GM21529 (cell line): ENCODE measurements at regions not wholly inside any gene's neighbourhood (a gene's known extent, or its start where the extent isn't known, plus 50 kb on each side); places are given as distances from the start of the nearest gene placed in this dataset.

ENCODE experiments used
- ATAC-seq: cut with Tn5 transposase; IDR thresholded peaks from one replicate; pipeline ENCODE4 v1.9.1; 2021; ENCODE audit not compliant: unreplicated experiment

GRCh38 chr12:41936333-41936732 is 208.3 kb downstream of the GXYLT1 start:
- no peak for ATAC-seq

- ATAC-seq: no peak
Observed at GRCh38 chr12:41935911-41936310, 208.8 kb downstream of the GXYLT1 start.

GRCh38 chr12:41932470-41932991 is 212.1 kb downstream of the GXYLT1 start:
- ATAC-seq: no peak

- ATAC-seq: no peak
Observed at GRCh38 chr12:41930866-41931437, 213.7 kb downstream of the GXYLT1 start.

GRCh38 chr12:41924111-41924510 is 220.6 kb downstream of the GXYLT1 start:
- ATAC-seq: no peak

GRCh38 chr12:41923351-41923750 is 221.3 kb downstream of the GXYLT1 start:
- ATAC-seq: no peak

GRCh38 chr12:41920355-41920754 is 224.3 kb downstream of the GXYLT1 start:
- ATAC-seq: no peak

- no peak for ATAC-seq
Observed at GRCh38 chr12:41919526-41920261, 225.0 kb downstream of the GXYLT1 start.

GRCh38 chr12:41919048-41919447 is 225.6 kb downstream of the GXYLT1 start:
- no peak for ATAC-seq

- ATAC-seq: no peak
Observed at GRCh38 chr12:41917938-41918341, 226.7 kb downstream of the GXYLT1 start.

GRCh38 chr12:41917181-41917580 is 227.5 kb downstream of the GXYLT1 start:
- ATAC-seq: peak; percentile 55

- ATAC-seq: no peak
Observed at GRCh38 chr12:41910578-41911320, 233.9 kb downstream of the GXYLT1 start.

GRCh38 chr12:41908206-41908605 is 236.5 kb downstream of the GXYLT1 start:
- no peak for ATAC-seq

GRCh38 chr12:41907550-41907949 is 237.1 kb downstream of the GXYLT1 start:
- no peak for ATAC-seq

GRCh38 chr12:41907021-41907420 is 237.7 kb downstream of the GXYLT1 start:
- ATAC-seq: no peak

- ATAC-seq: no peak
Observed at GRCh38 chr12:41905759-41906297, 238.8 kb downstream of the GXYLT1 start.

GRCh38 chr12:41905073-41905758 is 239.5 kb downstream of the GXYLT1 start:
- no peak for ATAC-seq

GRCh38 chr12:41904041-41904440 is 240.6 kb downstream of the GXYLT1 start:
- no peak for ATAC-seq

- ATAC-seq: no peak
Observed at GRCh38 chr12:41903014-41903708, 241.5 kb downstream of the GXYLT1 start.

- no peak for ATAC-seq
Observed at GRCh38 chr12:41899577-41899976, 245.1 kb downstream of the GXYLT1 start.
